ENCODE measurements at regions not wholly inside any gene's neighbourhood (a gene's known extent, or its start where the extent isn't known, plus 50 kb on each side); places are given as distances from the start of the nearest gene placed in this dataset.

GRCh38 chr2:139924070-139924469 is 1143.9 kb upstream of the NXPH2 start:
- TF ChIP-seq CTCF (IDR thresholded peaks at IDR 0.05) (no peak), ZFX (IDR thresholded peaks at IDR 0.05; ENCODE audit: borderline replicate concordance) (no peak)

Measured in 22Rv1 (cell line).